ENCODE measurements at regions not wholly inside any gene's neighbourhood (a gene's known extent, or its start where the extent isn't known, plus 50 kb on each side); places are given as distances from the start of the nearest gene placed in this dataset.

- H3K4me3 ChIP-seq (replicated peaks; ENCODE audit: low read depth, low read length): no peak overlapping the region
- DNase-seq (ENCODE audit: extremely low read depth, low read depth): no peak
- no peak for TF ChIP-seq CTCF (IDR thresholded peaks at IDR 0.05; ENCODE audit: low read depth, low read length, missing control alignments)
Measured at GRCh38 chr3:173266441-173266840, 125.4 kb upstream of the SPATA16 start.

GRCh38 chr3:173258697-173259096 lies 117.7 kb upstream of the SPATA16 start:
- no peak overlapping the region for H3K4me3 ChIP-seq (replicated peaks; ENCODE audit: low read depth, low read length)
- DNase-seq (ENCODE audit: extremely low read depth, low read depth): no peak
- TF ChIP-seq CTCF (IDR thresholded peaks at IDR 0.05; ENCODE audit: low read depth, low read length, missing control alignments): no peak

GRCh38 chr3:173257797-173258196 lies 116.8 kb upstream of the SPATA16 start:
- TF ChIP-seq CTCF (IDR thresholded peaks at IDR 0.05; ENCODE audit: low read depth, low read length, missing control alignments): no peak
- H3K4me3 ChIP-seq (replicated peaks; ENCODE audit: low read depth, low read length): no peak overlapping the region
- no peak for DNase-seq (ENCODE audit: extremely low read depth, low read depth)

GRCh38 chr3:173255555-173255954 lies 114.5 kb upstream of the SPATA16 start:
- no peak for DNase-seq (ENCODE audit: extremely low read depth, low read depth)
- TF ChIP-seq CTCF (IDR thresholded peaks at IDR 0.05; ENCODE audit: low read depth, low read length, missing control alignments): no peak
- H3K4me3 ChIP-seq (replicated peaks; ENCODE audit: low read depth, low read length): no peak overlapping the region

- no peak for DNase-seq (ENCODE audit: extremely low read depth, low read depth)
- TF ChIP-seq CTCF (IDR thresholded peaks at IDR 0.05; ENCODE audit: low read depth, low read length, missing control alignments): no peak
- H3K4me3 ChIP-seq (replicated peaks; ENCODE audit: low read depth, low read length): no peak overlapping the region
Measured at GRCh38 chr3:173253471-173253870, 112.4 kb upstream of the SPATA16 start.

- no peak for DNase-seq (ENCODE audit: extremely low read depth, low read depth)
- H3K4me3 ChIP-seq (replicated peaks; ENCODE audit: low read depth, low read length): no peak overlapping the region
- TF ChIP-seq CTCF (IDR thresholded peaks at IDR 0.05; ENCODE audit: low read depth, low read length, missing control alignments): no peak
Measured at GRCh38 chr3:173249457-173249856, 108.4 kb upstream of the SPATA16 start.

- no peak for TF ChIP-seq CTCF (IDR thresholded peaks at IDR 0.05; ENCODE audit: low read depth, low read length, missing control alignments)
- no peak for DNase-seq (ENCODE audit: extremely low read depth, low read depth)
Measured at GRCh38 chr3:173241727-173242126, 100.7 kb upstream of the SPATA16 start.

More at GRCh38 chr3:173241727-173242126, 100.7 kb upstream of the SPATA16 start:
- no peak overlapping the region for H3K4me3 ChIP-seq (replicated peaks; ENCODE audit: low read depth, low read length)
